ENCODE measurements at regions not wholly inside any gene's neighbourhood (a gene's known extent, or its start where the extent isn't known, plus 50 kb on each side); places are given as distances from the start of the nearest gene placed in this dataset.

- no peak for DNase-seq (ENCODE audit: low read depth)
These were observed 88.0 kb downstream of the XCL2 start for GRCh38 chr1:168455764-168456163.

GRCh38 chr1:168454211-168454815 lies 89.5 kb downstream of the XCL2 start:
- DNase-seq (ENCODE audit: low read depth): no peak

- no peak for DNase-seq (ENCODE audit: low read depth)
These were observed 90.7 kb downstream of the XCL2 start for GRCh38 chr1:168453056-168453455.

GRCh38 chr1:168452329-168452728 lies 91.5 kb downstream of the XCL2 start:
- no peak for DNase-seq (ENCODE audit: low read depth)

GRCh38 chr1:168447871-168448270 lies 95.9 kb downstream of the XCL2 start:
- DNase-seq (ENCODE audit: low read depth): no peak

- DNase-seq (ENCODE audit: low read depth): no peak
These were observed 97.7 kb downstream of the XCL2 start for GRCh38 chr1:168446081-168446480.

- DNase-seq (ENCODE audit: low read depth): no peak
These were observed 99.9 kb downstream of the XCL2 start for GRCh38 chr1:168443899-168444298.

- DNase-seq (ENCODE audit: low read depth): no peak
These were observed 100.4 kb downstream of the XCL2 start for GRCh38 chr1:168443356-168443755.

- DNase-seq (ENCODE audit: low read depth): no peak
These were observed 100.9 kb downstream of the XCL2 start for GRCh38 chr1:168442931-168443330.

GRCh38 chr1:168441745-168442144 lies 102.1 kb downstream of the XCL2 start:
- no peak for DNase-seq (ENCODE audit: low read depth)

- DNase-seq (ENCODE audit: low read depth): peak; percentile 66
These were observed 104.1 kb downstream of the XCL2 start for GRCh38 chr1:168439456-168440375.

GRCh38 chr1:168438626-168439025 lies 105.2 kb downstream of the XCL2 start:
- no peak for DNase-seq (ENCODE audit: low read depth)

GRCh38 chr1:168437821-168438220 lies 106.0 kb downstream of the XCL2 start:
- no peak for DNase-seq (ENCODE audit: low read depth)

- no peak for DNase-seq (ENCODE audit: low read depth)
These were observed 108.4 kb downstream of the XCL2 start for GRCh38 chr1:168435439-168435838.

GRCh38 chr1:168433238-168433637 lies 110.6 kb downstream of the XCL2 start:
- DNase-seq (ENCODE audit: low read depth): no peak

GRCh38 chr1:168431882-168432281 lies 111.9 kb downstream of the XCL2 start:
- DNase-seq (ENCODE audit: low read depth): no peak

GRCh38 chr1:168430321-168430720 lies 113.5 kb downstream of the XCL2 start:
- no peak for DNase-seq (ENCODE audit: low read depth)

- DNase-seq (ENCODE audit: low read depth): no peak
These were observed 115.6 kb downstream of the XCL2 start for GRCh38 chr1:168428063-168428731.

GRCh38 chr1:168427051-168427450 lies 116.7 kb downstream of the XCL2 start:
- no peak for DNase-seq (ENCODE audit: low read depth)

- no peak for DNase-seq (ENCODE audit: low read depth)
These were observed 119.5 kb downstream of the XCL2 start for GRCh38 chr1:168424281-168424680.

- DNase-seq (ENCODE audit: low read depth): no peak
These were observed 121.5 kb downstream of the XCL2 start for GRCh38 chr1:168422203-168422847.

- no peak for DNase-seq (ENCODE audit: low read depth)
These were observed 122.3 kb downstream of the XCL2 start for GRCh38 chr1:168421399-168422004.

Measured in activated T-cell treated with anti-CD3 and anti-CD28 coated beads for 1 hour (primary cell).